ENCODE measurements at regions not wholly inside any gene's neighbourhood (a gene's known extent, or its start where the extent isn't known, plus 50 kb on each side); places are given as distances from the start of the nearest gene placed in this dataset.
"Not testable (repeated sequence)": the region's sequence is repeated elsewhere in the genome, so short reads cannot be mapped to it uniquely, and the experiment has no call there.

GRCh38 chr6:121680058-121680457 is 244.6 kb downstream of the GJA1 start:
- intact Hi-C loops (cut with micrococcal nuclease), result no loop called here
- no peak for TF ChIP-seq CTCF (IDR thresholded peaks at IDR 0.05)
- H3K4me3 Mint-ChIP-seq, result no peak overlapping the region
- no peaks in the 10 kb centered on the region for H3K36me3 Mint-ChIP-seq
- 92% methylated on average over 9 of the region's 9 CpGs for WGBS (ENCODE audit: insufficient coverage)
- DNase-seq (no peak), ATAC-seq (no peak)
- H3K4me3 ChIP-seq (ENCODE audit: low read length), result no peak overlapping the region
- no peaks in the 10 kb centered on the region for H3K36me3 ChIP-seq (ENCODE audit: control insufficient read depth, insufficient read depth, low read length)
- no peak overlapping the region for H3K27ac ChIP-seq (ENCODE audit: low read length)
- no peak overlapping the region for H3K27ac Mint-ChIP-seq
- H3K27me3 Mint-ChIP-seq (ENCODE audit: low read depth in 2 of 2), result no peaks in the 10 kb centered on the region
- H3K4me1 ChIP-seq (ENCODE audit: control insufficient read depth, insufficient read depth, low read length), result no peaks in the 10 kb centered on the region
- H3K4me1 Mint-ChIP-seq, result no peaks in the 10 kb centered on the region
- no peaks in the 10 kb centered on the region for H3K27me3 ChIP-seq (ENCODE audit: control insufficient read depth, insufficient read depth, low read length)
- peaks cover 15 to 17% of the 10 kb centered on the region in 2 donors for H3K9me3 Mint-ChIP-seq
- H3K9me3 ChIP-seq (ENCODE audit: control insufficient read depth, insufficient read depth, low read length), result no peaks in the 10 kb centered on the region

DNA sequence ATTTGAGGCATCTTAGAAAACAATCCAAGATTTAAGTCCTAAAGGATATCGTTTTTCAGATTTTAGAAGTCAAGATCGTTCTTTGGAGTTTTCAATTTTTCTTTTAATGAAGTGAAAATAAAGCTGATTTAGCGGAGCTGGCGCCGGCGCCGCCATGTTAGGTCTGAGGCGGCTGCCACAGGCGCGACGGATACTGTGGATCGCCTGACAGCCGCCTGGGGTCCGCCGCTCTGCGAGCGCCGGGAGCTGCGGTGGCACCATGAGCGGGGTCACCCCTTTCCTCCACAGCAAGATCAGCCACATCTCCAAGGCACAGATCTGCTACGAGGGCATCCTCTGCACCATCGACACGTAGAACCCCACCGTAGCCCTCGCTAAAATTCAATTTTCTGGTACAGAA is 247.2 kb downstream of the GJA1 start:
- TF ChIP-seq CTCF (IDR thresholded peaks at IDR 0.05), result no peak
- H3K9me3 ChIP-seq (ENCODE audit: control insufficient read depth, insufficient read depth, low read length), result no peaks in the 10 kb centered on the region
- no peak overlapping the region for H3K4me3 ChIP-seq (ENCODE audit: low read length)
- intact Hi-C loops (cut with micrococcal nuclease), result no loop called here
- DNase-seq (no peak), ATAC-seq (no peak)
- H3K4me1 Mint-ChIP-seq, result no peaks in the 10 kb centered on the region
- no peak overlapping the region for H3K4me3 Mint-ChIP-seq
- no peaks in the 10 kb centered on the region for H3K27me3 Mint-ChIP-seq (ENCODE audit: low read depth in 2 of 2)
- no peak overlapping the region for H3K27ac ChIP-seq (ENCODE audit: low read length)
- WGBS (ENCODE audit: insufficient coverage), result 95% methylated on average over 25 of the region's 25 CpGs
- H3K36me3 ChIP-seq (ENCODE audit: control insufficient read depth, insufficient read depth, low read length), result no peaks in the 10 kb centered on the region
- H3K36me3 Mint-ChIP-seq, result no peaks in the 10 kb centered on the region
- H3K4me1 ChIP-seq (ENCODE audit: control insufficient read depth, insufficient read depth, low read length), result no peaks in the 10 kb centered on the region
- H3K9me3 Mint-ChIP-seq, result peaks cover 13 to 17% of the 10 kb centered on the region in 2 donors
- no peak overlapping the region for H3K27ac Mint-ChIP-seq
- no peaks in the 10 kb centered on the region for H3K27me3 ChIP-seq (ENCODE audit: control insufficient read depth, insufficient read depth, low read length)

DNA sequence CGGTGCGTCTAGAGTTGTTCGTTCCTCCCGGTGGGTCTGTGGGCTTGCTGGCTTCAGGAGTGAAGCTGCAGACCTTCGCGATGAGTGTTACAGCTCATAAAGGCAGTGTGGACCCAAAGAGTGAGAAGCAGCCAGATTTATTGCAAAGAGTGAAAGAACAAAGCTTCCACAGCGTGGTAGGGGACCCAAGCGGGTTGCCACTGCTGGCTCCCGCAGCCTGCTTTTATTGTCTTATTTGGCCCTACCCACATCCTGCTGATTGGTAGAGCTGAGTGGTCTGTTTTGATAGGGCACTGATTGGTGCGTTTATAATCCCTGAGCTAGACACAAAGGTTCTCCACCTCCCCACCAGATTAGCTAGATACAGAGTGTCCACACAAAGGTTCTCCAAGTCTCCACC is 250.4 kb downstream of the GJA1 start:
- H3K27me3 ChIP-seq (ENCODE audit: control insufficient read depth, insufficient read depth, low read length); DNase-seq; H3K4me1 Mint-ChIP-seq; H3K36me3 ChIP-seq (ENCODE audit: control insufficient read depth, insufficient read depth, low read length); intact Hi-C loops (cut with micrococcal nuclease); H3K9me3 ChIP-seq (ENCODE audit: control insufficient read depth, insufficient read depth, low read length); H3K36me3 Mint-ChIP-seq; H3K27ac ChIP-seq (ENCODE audit: low read length); H3K4me1 ChIP-seq (ENCODE audit: control insufficient read depth, insufficient read depth, low read length); H3K27me3 Mint-ChIP-seq (ENCODE audit: low read depth in 2 of 2); H3K4me3 Mint-ChIP-seq; ATAC-seq; H3K4me3 ChIP-seq (ENCODE audit: low read length); H3K27ac Mint-ChIP-seq: not testable (repeated sequence)
- 92% methylated on average over 9 of the region's 10 CpGs for WGBS (ENCODE audit: insufficient coverage)
- peaks cover 17 to 19% of the 10 kb centered on the region in 2 donors for H3K9me3 Mint-ChIP-seq

- intact Hi-C loops (cut with micrococcal nuclease), result no loop called here
- Mint-ChIP-seq H3K4me1 (no peaks in the 10 kb centered on the region), H3K36me3 (no peaks in the 10 kb centered on the region), H3K4me3 (peak overlapping the region; percentile 10), H3K27me3 (ENCODE audit: low read depth in 2 of 2) (no peaks in the 10 kb centered on the region), H3K27ac (no peak overlapping the region), H3K9me3 (peaks cover 14 to 15% of the 10 kb centered on the region in 2 donors)
- ATAC-seq (peak in 1 of 3 donors; percentile 30), DNase-seq (no peak)
- 90% methylated on average over 28 of the region's 29 CpGs for WGBS (ENCODE audit: insufficient coverage)
- no peak overlapping the region for H3K27ac ChIP-seq (ENCODE audit: low read length)
- H3K4me3 ChIP-seq (ENCODE audit: low read length), result no peak overlapping the region
- no peaks in the 10 kb centered on the region for H3K9me3 ChIP-seq (ENCODE audit: control insufficient read depth, insufficient read depth, low read length)
- no peaks in the 10 kb centered on the region for H3K4me1 ChIP-seq (ENCODE audit: control insufficient read depth, insufficient read depth, low read length)
- H3K36me3 ChIP-seq (ENCODE audit: control insufficient read depth, insufficient read depth, low read length), result no peaks in the 10 kb centered on the region
- TF ChIP-seq CTCF (IDR thresholded peaks at IDR 0.05), result no peak
- H3K27me3 ChIP-seq (ENCODE audit: control insufficient read depth, insufficient read depth, low read length), result no peaks in the 10 kb centered on the region
Measured at GRCh38 chr6:121686611-121687023, 251.2 kb downstream of the GJA1 start.
